ENCODE measurements at regions not wholly inside any gene's neighbourhood (a gene's known extent, or its start where the extent isn't known, plus 50 kb on each side); places are given as distances from the start of the nearest gene placed in this dataset.

DNA sequence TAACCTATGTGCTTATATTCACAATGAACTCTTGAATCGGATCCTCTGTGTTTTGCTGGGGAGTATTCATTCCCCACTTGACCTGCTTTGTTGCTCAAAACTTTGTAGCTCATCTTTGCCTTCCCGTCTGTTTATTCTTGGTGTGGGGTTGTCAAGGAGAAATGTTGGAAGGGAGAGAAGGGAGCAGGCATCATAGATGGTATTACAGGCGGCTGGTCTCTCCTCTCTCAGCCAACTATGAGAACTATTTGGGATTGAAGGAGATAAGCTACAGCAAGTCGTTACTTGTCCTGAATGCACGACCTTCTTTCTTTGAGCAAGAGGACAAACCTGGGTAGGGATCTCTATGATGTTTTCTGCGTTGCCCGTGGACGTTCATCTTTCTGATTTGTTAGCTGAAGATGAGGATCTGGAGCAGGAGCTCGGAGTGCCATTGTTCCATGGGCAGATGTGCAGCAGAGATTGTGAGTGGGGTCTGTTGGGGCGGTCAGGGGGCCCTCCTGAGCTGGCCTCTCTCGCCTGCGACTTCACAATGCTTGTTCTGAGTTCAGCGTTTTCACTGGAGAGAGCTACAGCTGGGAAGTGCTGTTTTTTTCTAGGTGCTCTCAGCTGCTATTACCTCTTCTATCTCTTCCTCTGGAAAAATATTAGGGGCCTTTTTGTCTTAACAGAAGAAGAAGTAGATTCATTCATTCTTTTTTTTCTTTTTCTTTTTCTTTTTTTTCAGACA, 126.9 kb upstream of the KLF6 start:
- Histone ChIP-seq H3K27ac (ENCODE audit: low read length) (no peak overlapping the region), H3K27me3 (ENCODE audit: insufficient read depth, low read length) (no peaks in the 10 kb centered on the region), H3K4me1 (ENCODE audit: insufficient read depth, low read length) (no peaks in the 10 kb centered on the region), H3K9ac (ENCODE audit: low read depth, low read length) (no peak overlapping the region), H3K4me3 (ENCODE audit: low read length) (no peak overlapping the region), H3K36me3 (ENCODE audit: insufficient read depth, low read depth, low read length) (no peaks in the 10 kb centered on the region), H3K9me3 (ENCODE audit: insufficient read depth, low read depth, low read length) (no peaks in the 10 kb centered on the region)

DNA sequence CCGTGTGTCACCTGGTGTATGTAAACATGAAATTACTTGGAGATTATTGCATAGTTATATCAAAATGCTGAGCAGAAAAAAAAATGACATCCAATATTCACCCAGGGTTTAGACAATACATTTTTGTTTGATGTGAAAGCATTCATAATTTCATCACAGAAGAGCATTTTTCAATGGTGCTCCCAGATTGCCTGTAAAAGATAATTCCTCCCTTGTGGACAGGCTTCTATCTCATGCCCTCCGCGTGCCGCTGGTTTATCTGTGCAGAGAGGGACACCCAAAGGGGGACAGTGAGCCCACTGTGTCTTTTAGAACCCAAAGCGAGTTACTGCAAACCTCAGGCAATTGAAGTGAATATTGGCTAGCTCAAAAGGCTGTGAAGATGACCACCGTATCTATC, 126.2 kb upstream of the KLF6 start:
- Histone ChIP-seq H3K27ac (ENCODE audit: low read length) (no peak overlapping the region), H3K9me3 (ENCODE audit: insufficient read depth, low read depth, low read length) (no peaks in the 10 kb centered on the region), H3K4me1 (ENCODE audit: insufficient read depth, low read length) (no peaks in the 10 kb centered on the region), H3K27me3 (ENCODE audit: insufficient read depth, low read length) (no peaks in the 10 kb centered on the region), H3K36me3 (ENCODE audit: insufficient read depth, low read depth, low read length) (no peaks in the 10 kb centered on the region), H3K4me3 (ENCODE audit: low read length) (no peak overlapping the region), H3K9ac (ENCODE audit: low read depth, low read length) (no peak overlapping the region)

DNA sequence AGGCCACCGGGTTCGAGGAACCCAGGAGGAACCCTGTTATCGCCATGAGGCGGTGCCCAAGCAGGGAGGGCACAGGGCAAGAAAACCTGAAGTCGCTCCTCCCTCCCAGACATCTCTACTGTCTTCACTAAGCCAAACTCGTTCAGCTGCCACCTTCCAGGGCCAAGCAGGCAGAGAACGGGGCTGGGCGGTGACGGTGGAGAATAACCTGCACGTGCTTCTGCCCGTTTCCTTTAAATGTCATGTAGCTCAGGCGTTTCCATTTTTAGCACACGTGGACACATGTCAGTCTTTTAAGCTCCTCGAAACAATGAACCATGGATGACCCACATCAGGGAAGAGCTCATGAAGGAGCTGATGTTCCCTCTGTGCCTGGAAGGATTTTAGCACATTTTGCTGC, 124.3 kb upstream of the KLF6 start:
- no peak overlapping the region for H3K27ac ChIP-seq (ENCODE audit: low read length)
- H3K27me3 ChIP-seq (ENCODE audit: insufficient read depth, low read length): no peaks in the 10 kb centered on the region
- H3K9ac ChIP-seq (ENCODE audit: low read depth, low read length): no peak overlapping the region
- no peaks in the 10 kb centered on the region for H3K36me3 ChIP-seq (ENCODE audit: insufficient read depth, low read depth, low read length)
- H3K9me3 ChIP-seq (ENCODE audit: insufficient read depth, low read depth, low read length): no peaks in the 10 kb centered on the region
- H3K4me1 ChIP-seq (ENCODE audit: insufficient read depth, low read length): no peaks in the 10 kb centered on the region
- H3K4me3 ChIP-seq (ENCODE audit: low read length): no peak overlapping the region

DNA sequence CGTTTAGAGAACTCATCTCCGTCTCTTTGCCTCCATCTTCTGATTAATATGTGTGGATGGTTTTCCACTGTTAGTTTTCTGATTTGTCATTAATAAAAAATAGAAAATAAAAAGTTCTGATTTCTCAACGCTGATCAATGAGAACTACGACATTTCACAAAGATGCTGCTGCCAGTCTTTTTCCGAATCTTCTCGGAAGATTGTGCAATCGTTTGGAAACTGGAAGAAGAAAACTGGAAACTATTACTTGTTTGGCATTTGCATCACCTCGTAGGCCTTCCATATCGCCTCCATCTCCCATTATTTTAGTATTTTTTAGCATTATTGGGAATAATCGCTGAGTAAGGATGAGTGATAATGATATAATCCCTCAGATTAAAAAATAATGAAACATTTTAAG, 123.2 kb upstream of the KLF6 start:
- H3K9ac ChIP-seq (ENCODE audit: low read depth, low read length): no peak overlapping the region
- no peak overlapping the region for H3K4me3 ChIP-seq (ENCODE audit: low read length)
- H3K27me3 ChIP-seq (ENCODE audit: insufficient read depth, low read length): no peaks in the 10 kb centered on the region
- H3K27ac ChIP-seq (ENCODE audit: low read length): no peak overlapping the region
- H3K4me1 ChIP-seq (ENCODE audit: insufficient read depth, low read length): no peaks in the 10 kb centered on the region
- no peaks in the 10 kb centered on the region for H3K9me3 ChIP-seq (ENCODE audit: insufficient read depth, low read depth, low read length)
- H3K36me3 ChIP-seq (ENCODE audit: insufficient read depth, low read depth, low read length): no peaks in the 10 kb centered on the region

DNA sequence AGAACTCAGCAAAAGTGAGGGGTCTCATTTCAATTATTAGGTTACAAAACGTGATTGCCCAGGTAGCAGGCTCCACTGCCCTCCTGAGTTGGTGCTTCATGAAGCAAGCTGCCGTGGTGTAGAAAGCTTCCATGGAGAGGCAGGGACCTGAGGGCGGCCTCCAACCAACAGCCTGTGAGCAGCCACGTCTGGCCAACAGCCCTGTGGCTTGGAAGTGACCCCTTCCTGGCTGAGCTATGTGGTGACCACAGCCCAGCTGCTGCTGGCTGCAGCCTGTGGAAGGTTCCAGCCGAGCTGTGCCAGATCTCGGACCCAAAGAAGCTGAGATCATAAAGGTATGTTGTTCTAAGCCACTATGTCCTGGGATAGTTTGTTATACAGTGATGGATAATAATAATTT, 122.5 kb upstream of the KLF6 start:
- Histone ChIP-seq H3K4me3 (ENCODE audit: low read length) (no peak overlapping the region), H3K36me3 (ENCODE audit: insufficient read depth, low read depth, low read length) (no peaks in the 10 kb centered on the region), H3K27me3 (ENCODE audit: insufficient read depth, low read length) (no peaks in the 10 kb centered on the region), H3K9ac (ENCODE audit: low read depth, low read length) (no peak overlapping the region), H3K27ac (ENCODE audit: low read length) (no peak overlapping the region), H3K9me3 (ENCODE audit: insufficient read depth, low read depth, low read length) (no peaks in the 10 kb centered on the region), H3K4me1 (ENCODE audit: insufficient read depth, low read length) (no peaks in the 10 kb centered on the region)

DNA sequence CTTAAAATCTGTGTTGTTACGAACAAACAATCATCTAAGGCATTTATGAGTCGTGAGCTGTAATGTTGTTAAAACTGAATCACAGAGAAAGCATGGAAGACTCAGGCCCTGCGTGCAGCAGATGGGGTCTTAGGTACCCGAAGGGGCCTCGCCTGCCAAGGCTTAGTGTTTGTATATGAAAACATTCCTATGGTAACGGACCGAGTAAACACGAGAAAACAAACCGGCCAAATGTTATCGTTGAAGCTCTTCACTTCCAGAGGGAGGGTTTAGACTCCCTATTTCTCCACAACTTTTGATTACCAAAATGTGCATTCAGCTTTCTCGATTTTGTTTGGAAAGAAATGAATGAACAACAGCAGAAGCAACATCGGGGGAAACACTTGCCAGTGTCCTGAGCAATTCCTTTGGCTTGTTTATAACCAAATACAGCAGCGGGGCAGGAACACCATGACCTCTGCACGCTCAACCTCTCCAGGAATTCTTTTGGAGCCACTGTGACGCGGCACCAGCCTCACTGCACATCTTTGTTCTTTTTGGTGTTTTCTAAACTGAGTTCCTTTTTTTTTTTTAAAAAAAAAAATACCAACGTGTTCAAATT, 121.6 kb upstream of the KLF6 start:
- Histone ChIP-seq H3K9me3 (ENCODE audit: insufficient read depth, low read depth, low read length) (no peaks in the 10 kb centered on the region), H3K4me1 (ENCODE audit: insufficient read depth, low read length) (no peaks in the 10 kb centered on the region), H3K36me3 (ENCODE audit: insufficient read depth, low read depth, low read length) (no peaks in the 10 kb centered on the region), H3K27me3 (ENCODE audit: insufficient read depth, low read length) (no peaks in the 10 kb centered on the region), H3K9ac (ENCODE audit: low read depth, low read length) (no peak overlapping the region), H3K27ac (ENCODE audit: low read length) (no peak overlapping the region), H3K4me3 (ENCODE audit: low read length) (no peak overlapping the region)

DNA sequence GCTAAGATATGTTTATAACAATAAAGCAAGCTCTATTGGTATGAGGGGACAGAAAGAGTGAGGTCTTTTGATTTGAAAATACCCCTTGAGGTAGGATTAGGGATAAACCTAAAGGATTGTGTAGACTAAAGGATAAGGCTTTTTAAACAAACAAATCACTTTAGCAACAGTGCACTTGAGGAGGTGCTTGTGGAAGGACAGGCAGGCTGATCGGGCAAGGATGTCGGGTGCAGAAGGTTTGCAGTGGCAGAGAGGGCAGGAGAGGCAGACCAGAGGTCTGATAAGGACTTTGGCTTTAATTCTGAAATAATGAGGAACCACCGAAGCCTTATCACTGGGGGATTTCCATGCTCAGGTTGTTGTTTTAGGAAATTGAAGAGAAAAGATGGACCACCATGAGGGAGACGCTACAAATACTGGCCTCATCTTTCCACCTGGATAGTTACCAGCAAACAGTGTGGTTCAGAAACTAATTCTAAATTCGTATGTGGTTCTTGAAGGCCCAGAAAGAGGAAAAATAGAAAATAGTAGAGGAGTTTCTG, 119.5 kb upstream of the KLF6 start:
- Histone ChIP-seq H3K27me3 (ENCODE audit: insufficient read depth, low read length) (no peaks in the 10 kb centered on the region), H3K4me3 (ENCODE audit: low read length) (no peak overlapping the region), H3K9me3 (ENCODE audit: insufficient read depth, low read depth, low read length) (no peaks in the 10 kb centered on the region), H3K4me1 (ENCODE audit: insufficient read depth, low read length) (no peaks in the 10 kb centered on the region), H3K27ac (ENCODE audit: low read length) (no peak overlapping the region), H3K9ac (ENCODE audit: low read depth, low read length) (no peak overlapping the region), H3K36me3 (ENCODE audit: insufficient read depth, low read depth, low read length) (no peaks in the 10 kb centered on the region)

DNA sequence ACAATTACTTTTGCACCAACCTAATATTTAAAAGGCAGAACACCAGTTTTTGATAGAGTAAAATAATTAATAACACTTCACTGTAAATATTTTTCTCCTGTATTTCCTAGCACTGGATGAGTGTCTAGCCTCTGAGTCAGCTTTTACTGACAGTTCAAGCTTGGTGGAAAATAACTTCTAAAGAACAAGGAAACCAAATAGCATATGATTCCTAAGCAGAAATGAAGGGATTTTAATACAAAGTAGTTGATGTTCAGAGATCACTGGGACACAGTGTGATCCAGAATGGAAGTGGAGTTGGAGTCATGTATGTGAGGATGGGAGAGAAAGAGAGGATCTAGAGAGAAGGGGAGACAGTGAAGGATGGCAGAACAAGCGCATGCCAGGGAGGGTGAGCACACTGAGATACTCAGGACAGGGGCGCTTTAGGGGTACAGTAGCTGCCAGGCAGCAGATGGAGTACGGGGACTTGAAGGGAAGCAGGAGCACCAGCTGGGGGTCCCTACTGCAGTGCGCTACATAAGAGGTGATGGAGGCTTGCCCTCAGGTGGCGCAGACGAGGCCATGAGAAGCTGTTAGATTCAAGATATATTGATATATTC, 117.9 kb upstream of the KLF6 start:
- no peak overlapping the region for H3K4me3 ChIP-seq (ENCODE audit: low read length)
- no peaks in the 10 kb centered on the region for H3K9me3 ChIP-seq (ENCODE audit: insufficient read depth, low read depth, low read length)
- no peaks in the 10 kb centered on the region for H3K27me3 ChIP-seq (ENCODE audit: insufficient read depth, low read length)
- H3K4me1 ChIP-seq (ENCODE audit: insufficient read depth, low read length): no peaks in the 10 kb centered on the region
- no peak overlapping the region for H3K27ac ChIP-seq (ENCODE audit: low read length)
- H3K9ac ChIP-seq (ENCODE audit: low read depth, low read length): no peak overlapping the region
- no peaks in the 10 kb centered on the region for H3K36me3 ChIP-seq (ENCODE audit: insufficient read depth, low read depth, low read length)

DNA sequence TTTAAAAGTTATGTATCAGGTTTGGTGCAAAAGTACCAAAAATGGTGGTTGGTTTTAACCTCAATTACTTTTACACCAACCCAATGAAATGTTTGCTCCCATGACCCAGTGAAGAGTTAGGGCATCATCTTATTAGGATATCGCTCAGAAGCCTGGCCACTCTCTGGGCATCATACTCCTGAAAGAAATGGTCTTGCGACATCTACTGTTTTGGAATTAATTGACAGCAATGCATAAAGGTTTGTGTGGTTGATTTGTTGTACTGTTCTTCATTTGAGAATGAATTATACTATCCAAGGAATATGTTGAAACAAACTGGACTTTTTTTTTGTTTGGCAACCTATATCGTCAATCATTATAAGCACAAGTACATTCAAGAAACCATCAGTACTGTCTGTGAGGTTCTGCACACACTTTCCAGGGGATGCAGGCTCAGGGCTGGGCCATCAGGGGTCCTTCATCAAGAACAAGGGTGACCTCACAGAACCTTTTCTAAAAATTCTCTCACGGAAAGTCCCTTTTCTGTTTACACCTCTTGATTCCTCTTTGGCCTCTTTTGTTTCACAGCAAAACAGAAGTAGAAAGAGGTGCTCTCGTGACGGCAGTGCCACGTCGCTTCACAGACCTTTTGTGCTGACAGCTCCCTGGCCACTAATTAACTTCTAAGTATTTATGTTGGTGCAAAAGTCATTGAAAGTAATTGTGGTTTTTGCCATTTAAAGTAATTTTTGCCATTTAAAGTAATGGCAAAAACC, 117.2 kb upstream of the KLF6 start:
- Histone ChIP-seq H3K9ac (ENCODE audit: low read depth, low read length) (no peak overlapping the region), H3K27ac (ENCODE audit: low read length) (no peak overlapping the region), H3K27me3 (ENCODE audit: insufficient read depth, low read length) (no peaks in the 10 kb centered on the region), H3K4me1 (ENCODE audit: insufficient read depth, low read length) (no peaks in the 10 kb centered on the region), H3K9me3 (ENCODE audit: insufficient read depth, low read depth, low read length) (no peaks in the 10 kb centered on the region), H3K36me3 (ENCODE audit: insufficient read depth, low read depth, low read length) (no peaks in the 10 kb centered on the region), H3K4me3 (ENCODE audit: low read length) (no peak overlapping the region)

DNA sequence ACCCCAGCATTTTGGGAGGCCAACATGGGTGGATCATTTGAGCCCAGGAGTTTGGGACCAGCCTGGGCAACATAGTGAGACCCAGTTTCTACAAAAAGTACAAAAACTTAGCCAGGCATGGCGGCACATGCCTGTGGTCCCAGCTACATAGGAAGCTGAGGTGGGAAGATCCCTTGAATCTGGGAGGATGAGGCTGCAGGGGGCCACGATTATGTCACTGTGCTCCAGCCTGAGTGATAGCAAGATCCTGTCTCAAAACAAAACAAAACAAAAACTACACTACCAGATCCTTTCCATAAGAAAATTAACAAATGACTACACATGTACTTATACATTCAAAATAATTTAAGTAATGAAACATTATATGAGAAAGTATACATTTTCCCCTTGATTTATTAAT, 116.4 kb upstream of the KLF6 start:
- Histone ChIP-seq H3K36me3 (ENCODE audit: insufficient read depth, low read depth, low read length) (no peaks in the 10 kb centered on the region), H3K9ac (ENCODE audit: low read depth, low read length) (no peak overlapping the region), H3K27ac (ENCODE audit: low read length) (no peak overlapping the region), H3K27me3 (ENCODE audit: insufficient read depth, low read length) (no peaks in the 10 kb centered on the region), H3K4me1 (ENCODE audit: insufficient read depth, low read length) (no peaks in the 10 kb centered on the region), H3K4me3 (ENCODE audit: low read length) (no peak overlapping the region), H3K9me3 (ENCODE audit: insufficient read depth, low read depth, low read length) (no peaks in the 10 kb centered on the region)

DNA sequence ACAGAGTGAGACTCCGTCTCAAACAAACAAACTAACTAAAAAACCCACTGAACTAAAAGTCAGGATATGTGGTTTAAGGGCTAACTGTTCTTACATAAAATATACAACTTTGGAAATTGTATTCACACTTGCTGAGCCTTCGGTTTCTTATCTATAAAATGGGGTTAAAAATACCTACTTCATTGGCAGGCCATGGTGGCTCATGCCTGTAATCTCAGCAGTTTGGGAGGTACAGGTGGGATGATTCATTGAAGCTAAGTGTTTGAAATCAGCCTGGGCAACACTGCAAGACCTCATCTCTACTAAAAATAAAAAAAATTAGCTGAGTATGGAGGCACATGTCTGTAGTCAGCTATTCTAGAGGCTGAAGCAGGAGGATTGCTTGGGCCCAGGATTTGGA, 115.4 kb upstream of the KLF6 start:
- H3K9me3 ChIP-seq (ENCODE audit: insufficient read depth, low read depth, low read length): no peaks in the 10 kb centered on the region
- H3K4me1 ChIP-seq (ENCODE audit: insufficient read depth, low read length): no peaks in the 10 kb centered on the region
- no peaks in the 10 kb centered on the region for H3K36me3 ChIP-seq (ENCODE audit: insufficient read depth, low read depth, low read length)
- H3K4me3 ChIP-seq (ENCODE audit: low read length): no peak overlapping the region
- H3K9ac ChIP-seq (ENCODE audit: low read depth, low read length): no peak overlapping the region
- H3K27ac ChIP-seq (ENCODE audit: low read length): no peak overlapping the region
- H3K27me3 ChIP-seq (ENCODE audit: insufficient read depth, low read length): no peaks in the 10 kb centered on the region
